ENCODE measurements at regions not wholly inside any gene's neighbourhood (a gene's known extent, or its start where the extent isn't known, plus 50 kb on each side); places are given as distances from the start of the nearest gene placed in this dataset.

- TF ChIP-seq ZNF701 (tag by site-specific recombination; IDR thresholded peaks at IDR 0.05), result no peak
- no peak for TF ChIP-seq EGR2 (tag by site-specific recombination; IDR thresholded peaks at IDR 0.05; ENCODE audit: low read depth)
- TF ChIP-seq ZNF354C (tag by site-specific recombination; IDR thresholded peaks at IDR 0.05; ENCODE audit: borderline replicate concordance, low read depth), result no peak
- TF ChIP-seq ZNF639 (tag by site-specific recombination; IDR thresholded peaks at IDR 0.05), result no peak
- TF ChIP-seq ZBTB11 (tag by site-specific recombination; conservative IDR thresholded peaks at IDR 0.05; ENCODE audit: low read depth), result no peak
- TF ChIP-seq ZNF24 (tag by site-specific recombination; IDR thresholded peaks at IDR 0.05), result no peak
- no peak for TF ChIP-seq BCL11A (tag by site-specific recombination; IDR thresholded peaks at IDR 0.05; ENCODE audit: low read depth)
- no peak for TF ChIP-seq ZNF140 (tag by site-specific recombination; IDR thresholded peaks at IDR 0.05)
- no peak for TF ChIP-seq ZNF645 (tag by site-specific recombination; IDR thresholded peaks at IDR 0.05)
- TF ChIP-seq ZFHX2 (tag by site-specific recombination; conservative IDR thresholded peaks at IDR 0.05), result no peak
- no peak for TF ChIP-seq HOXD13 (CRISPR knock-in tag; IDR thresholded peaks at IDR 0.05; ENCODE audit: borderline replicate concordance)
- no peak for TF ChIP-seq TSHZ1 (tag by site-specific recombination; IDR thresholded peaks at IDR 0.05; ENCODE audit: borderline replicate concordance)
- TF ChIP-seq GFI1B (tag by site-specific recombination; IDR thresholded peaks at IDR 0.05), result no peak
- no peak for TF ChIP-seq ZNF518A (tag by site-specific recombination; conservative IDR thresholded peaks at IDR 0.05; ENCODE audit: low read depth)
- no peak for TF ChIP-seq REST (tag by site-specific recombination; IDR thresholded peaks at IDR 0.05)
- TF ChIP-seq ZSCAN23 (tag by site-specific recombination; IDR thresholded peaks at IDR 0.05), result no peak
- no peak for TF ChIP-seq MZF1 (tag by site-specific recombination; IDR thresholded peaks at IDR 0.05; ENCODE audit: borderline replicate concordance)
- ChIA-PET CTCF (interaction anchor here (1.1 kb wide), 1 partner anchor 156 kb away, joined by 5 read pairs; no protein-coding TSS in a partner anchor), POLR2A (no interaction called here)
- Histone ChIP-seq H3K9me3 (ENCODE audit: control insufficient read depth, insufficient read depth, low read depth, low read length) (no peaks in the 10 kb centered on the region), H3K27ac (ENCODE audit: extremely low read depth, low read depth, low read length) (no peak overlapping the region), H3K36me3 (ENCODE audit: control insufficient read depth in 2 of 2, insufficient read depth in 1 of 2, low read length in 2 of 2) (no peaks in the 10 kb centered on the region), H3K4me3 (ENCODE audit: low read depth, low read length) (no peak overlapping the region), H3K4me1 (ENCODE audit: control insufficient read depth, insufficient read depth, low read length) (no peaks in the 10 kb centered on the region)
Measured at GRCh38 chr18:55078303-55078932, 119.2 kb upstream of the CCDC68 start.

Measured in HEK293 (cell line).